Sigmoid colon (tissue), 6 donors: ENCODE measurements at regions not wholly inside any gene's neighbourhood (a gene's known extent, or its start where the extent isn't known, plus 50 kb on each side); places are given as distances from the start of the nearest gene placed in this dataset.

ENCODE experiments used
- DNase-seq: peaks from one replicate; pipeline ENCODE4 v3.0.0-alpha.2; 2019
- H3K27ac ChIP-seq, 4 donors: fragments of 200-600 bp; sonication (generic); one replicate each; pipeline ENCODE4 v1.5.1; 2016 to 2019; ENCODE audit warnings: mild to moderate bottlenecking in 1 of 4
- H3K27me3 ChIP-seq, 3 donors: fragments of 200-600 bp; sonication (generic); one replicate each; pipeline ENCODE4 v1.5.1; 2019; ENCODE audit warnings: mild to moderate bottlenecking in 1 of 3
- H3K36me3 ChIP-seq, 4 donors: fragments of 200-600 bp; sonication (generic); one replicate each; pipeline ENCODE4 v1.5.1; 2016 to 2019
- H3K4me1 ChIP-seq, 4 donors: fragments of 200-600 bp; sonication (generic); one replicate each; pipeline ENCODE4 v1.5.1; 2017 to 2019
- H3K4me3 ChIP-seq, 4 donors: fragments of 200-600 bp; sonication (generic); one replicate each; pipeline ENCODE4 v1.5.1; 2017 to 2019; ENCODE audit warnings: mild to moderate bottlenecking in 2 of 4, moderate library complexity in 1 of 4
- H3K9me3 ChIP-seq, 4 donors: fragments of 200-600 bp in 3 of 4; sonication (generic) in 3 of 4; one replicate each; pipeline versions ENCODE4 v1.5.1 to v1.6.1; 2013 to 2019
- EP300 ChIP-seq, 4 donors: sonication (generic); formaldehyde crosslinking; IDR thresholded peaks; one replicate each; pipeline ENCODE4 v1.6.1; 2017; ENCODE audit warnings: antibody characterized with exemption in 4 of 4
- POLR2A ChIP-seq, 2 donors: fragments of 450-650 bp; IDR thresholded peaks; one replicate each; pipeline ENCODE4 v1.6.1; 2016; ENCODE audit warnings: antibody characterized with exemption in 2 of 2, mild to moderate bottlenecking in 2 of 2, moderate library complexity in 2 of 2
- POLR2AphosphoS5 ChIP-seq, 4 donors: sonication (generic); formaldehyde crosslinking; IDR thresholded peaks; one replicate each; pipeline ENCODE4 v1.6.1; 2017; ENCODE audit warnings: antibody characterized with exemption in 4 of 4
- WGBS, 2 donors: extraction: QIAGEN DNeasy Blood & Tissue Kit; methylation state at CpG; one replicate each; pipeline ENCODE4 v1.1.7; 2013; 5-methylcytosine and 5-hydroxymethylcytosine counted together
- intact Hi-C: fragments of 100-400 bp; cut with DNase I; formaldehyde crosslinking; loops from one replicate; pipeline ENCODE4 v1.15.1; 2023
- TF ChIP-seq, protein P1 (sequence below), 4 experiments: fragments of 450-650 bp in 3 of 4; fragments of 200-600 bp in 1 of 4; IDR thresholded peaks; one replicate each; pipeline ENCODE4 v1.5.1; 2016 to 2019; ENCODE audit warnings: antibody characterized with exemption in 4 of 4, mild to moderate bottlenecking in 3 of 4, moderate library complexity in 2 of 4
- donor health status: healthy with polysubstance abuse.
- donor health status: healthy.

DNA sequence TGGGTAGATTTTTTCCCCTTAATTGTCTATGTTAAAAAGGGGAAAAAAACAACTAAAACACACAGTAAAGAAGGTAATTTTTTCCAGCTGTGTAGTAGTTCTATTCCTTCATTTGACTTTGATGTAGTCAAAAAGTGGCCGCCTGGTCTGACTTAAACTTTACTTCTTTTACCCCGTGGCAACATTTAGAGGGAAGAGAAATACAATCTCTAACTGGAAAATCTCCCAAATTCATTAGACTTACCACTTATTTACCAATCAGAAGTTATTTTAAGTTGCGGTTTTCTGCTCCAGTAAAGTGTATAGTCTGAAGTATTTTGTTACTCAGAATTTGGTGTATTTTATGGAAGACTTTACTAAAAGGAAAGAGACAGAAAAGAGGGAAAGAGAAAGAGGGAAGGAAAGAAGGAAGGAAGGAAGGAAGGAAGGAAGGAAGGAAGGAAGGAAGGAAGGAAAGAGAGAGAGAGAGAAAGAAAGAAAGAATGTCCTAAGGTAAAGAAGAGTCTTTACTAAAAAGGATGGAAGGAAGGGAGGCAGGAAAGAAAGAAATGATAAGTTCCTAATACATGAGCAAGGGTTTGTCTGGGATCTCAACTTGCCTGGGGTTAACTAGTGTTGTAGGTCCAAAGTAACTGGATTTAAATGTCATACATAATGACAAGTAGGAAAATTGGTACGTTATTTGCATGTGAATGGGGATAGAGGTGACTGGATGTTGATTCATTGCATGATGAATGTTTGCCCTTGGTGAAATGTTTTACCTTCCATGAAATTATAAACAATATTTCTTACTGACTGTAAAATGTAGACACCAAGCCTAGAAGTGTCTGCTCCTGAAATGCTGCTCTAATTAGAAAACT, 135.1 kb downstream of the SAMD5 start:
- DNase-seq = no peak
- Histone ChIP-seq H3K36me3 (no peaks in the 10 kb centered on the region), H3K27ac (no peak overlapping the region), H3K27me3 (no peaks in the 10 kb centered on the region), H3K4me3 (no peak overlapping the region), H3K9me3 (no peaks in the 10 kb centered on the region), H3K4me1 (no peaks in the 10 kb centered on the region)
- 78 to 85% methylated on average over 4 of the region's 4 CpGs for WGBS, 2 donors
- intact Hi-C loops = no loop called here
- TF ChIP-seq, protein P1, sequence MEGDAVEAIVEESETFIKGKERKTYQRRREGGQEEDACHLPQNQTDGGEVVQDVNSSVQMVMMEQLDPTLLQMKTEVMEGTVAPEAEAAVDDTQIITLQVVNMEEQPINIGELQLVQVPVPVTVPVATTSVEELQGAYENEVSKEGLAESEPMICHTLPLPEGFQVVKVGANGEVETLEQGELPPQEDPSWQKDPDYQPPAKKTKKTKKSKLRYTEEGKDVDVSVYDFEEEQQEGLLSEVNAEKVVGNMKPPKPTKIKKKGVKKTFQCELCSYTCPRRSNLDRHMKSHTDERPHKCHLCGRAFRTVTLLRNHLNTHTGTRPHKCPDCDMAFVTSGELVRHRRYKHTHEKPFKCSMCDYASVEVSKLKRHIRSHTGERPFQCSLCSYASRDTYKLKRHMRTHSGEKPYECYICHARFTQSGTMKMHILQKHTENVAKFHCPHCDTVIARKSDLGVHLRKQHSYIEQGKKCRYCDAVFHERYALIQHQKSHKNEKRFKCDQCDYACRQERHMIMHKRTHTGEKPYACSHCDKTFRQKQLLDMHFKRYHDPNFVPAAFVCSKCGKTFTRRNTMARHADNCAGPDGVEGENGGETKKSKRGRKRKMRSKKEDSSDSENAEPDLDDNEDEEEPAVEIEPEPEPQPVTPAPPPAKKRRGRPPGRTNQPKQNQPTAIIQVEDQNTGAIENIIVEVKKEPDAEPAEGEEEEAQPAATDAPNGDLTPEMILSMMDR (IDR thresholded peaks at IDR 0.05) = no peak
- no peak for TF ChIP-seq POLR2A (IDR thresholded peaks at IDR 0.05)
- TF ChIP-seq EP300 (IDR thresholded peaks at IDR 0.05) = no peak
- TF ChIP-seq POLR2AphosphoS5 (IDR thresholded peaks at IDR 0.05) = no peak

DNA sequence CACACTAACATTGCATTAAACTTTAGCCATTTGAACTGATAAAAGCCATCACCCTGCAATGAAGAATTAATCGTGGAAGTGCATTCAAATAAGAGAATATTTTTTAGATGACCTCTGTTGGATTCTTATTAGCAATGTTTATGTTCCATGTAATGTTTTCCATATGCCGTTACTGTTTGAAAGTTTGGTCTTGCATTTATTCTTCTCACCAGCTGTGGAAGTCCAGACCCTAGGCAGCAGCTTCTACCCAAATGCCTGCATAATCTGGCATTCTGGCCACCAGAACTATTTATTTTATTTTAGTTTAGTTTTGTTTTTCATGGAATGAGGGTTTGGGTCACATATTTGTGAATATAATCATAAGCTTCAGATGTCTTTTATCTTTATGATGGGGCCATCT, 140.4 kb downstream of the SAMD5 start:
- Histone ChIP-seq H3K36me3 (no peaks in the 10 kb centered on the region), H3K9me3 (no peaks in the 10 kb centered on the region), H3K27me3 (no peaks in the 10 kb centered on the region), H3K4me3 (no peak overlapping the region), H3K4me1 (no peaks in the 10 kb centered on the region), H3K27ac (no peak overlapping the region)
- intact Hi-C loops = no loop called here
- 76 to 82% methylated on average over 2 of the region's 2 CpGs for WGBS, 2 donors
- no peak for DNase-seq
- TF ChIP-seq POLR2A (IDR thresholded peaks at IDR 0.05) (no peak), EP300 (IDR thresholded peaks at IDR 0.05) (no peak), POLR2AphosphoS5 (IDR thresholded peaks at IDR 0.05) (no peak)
- TF ChIP-seq, protein P1 (IDR thresholded peaks at IDR 0.05) = no peak

DNA sequence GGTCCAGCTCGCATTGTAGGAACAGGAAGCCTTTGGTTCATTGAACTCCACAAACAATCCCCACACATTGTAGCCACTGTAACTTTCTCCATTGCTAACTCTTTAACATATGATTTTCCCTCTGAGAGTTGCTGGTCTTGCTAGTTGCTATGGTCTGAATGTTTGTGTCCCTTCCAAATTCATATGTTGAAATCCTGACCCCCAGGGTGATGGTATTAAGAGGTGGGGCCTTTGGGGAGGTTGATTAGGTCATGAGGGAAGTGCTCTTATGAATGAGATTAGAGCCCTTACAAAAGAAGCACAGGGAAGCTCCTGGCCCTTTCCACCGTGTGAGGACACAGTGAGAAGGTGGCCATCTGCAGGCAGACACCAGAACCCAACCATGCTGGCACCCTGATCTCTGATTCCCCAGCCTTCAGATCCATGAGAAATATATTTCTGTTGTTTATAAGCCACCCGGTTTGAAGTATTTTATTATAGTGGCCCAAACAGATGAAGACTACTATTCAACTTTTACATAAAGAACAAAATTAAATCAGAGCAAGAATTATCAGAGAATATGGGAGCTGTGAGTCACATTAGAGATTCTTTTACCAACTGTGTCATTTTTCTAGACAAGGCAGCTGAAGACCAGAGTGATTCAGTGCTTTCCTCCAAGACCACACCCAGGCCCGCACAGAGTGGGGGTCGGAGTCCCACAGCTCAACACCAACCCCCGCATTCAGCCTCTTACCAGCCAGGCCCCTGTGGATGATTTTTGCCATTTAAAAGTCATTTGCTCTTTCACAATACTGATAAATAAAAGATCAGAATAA, 143.0 kb downstream of the SAMD5 start:
- H3K36me3 ChIP-seq = no peaks in the 10 kb centered on the region
- intact Hi-C loops = no loop called here
- TF ChIP-seq, protein P1 (IDR thresholded peaks at IDR 0.05) = no peak
- TF ChIP-seq POLR2A (IDR thresholded peaks at IDR 0.05) (no peak), EP300 (IDR thresholded peaks at IDR 0.05) (no peak), POLR2AphosphoS5 (IDR thresholded peaks at IDR 0.05) (no peak)
- no peak for DNase-seq
- 53 to 68% methylated on average over 6 of the region's 6 CpGs for WGBS, 2 donors
- no peaks in the 10 kb centered on the region for H3K9me3 ChIP-seq
- H3K4me1 ChIP-seq = no peaks in the 10 kb centered on the region
- peak overlapping the region in 1 of 4 donors; percentile 13 for H3K27ac ChIP-seq
- no peaks in the 10 kb centered on the region for H3K27me3 ChIP-seq
- H3K4me3 ChIP-seq = no peak overlapping the region

DNA sequence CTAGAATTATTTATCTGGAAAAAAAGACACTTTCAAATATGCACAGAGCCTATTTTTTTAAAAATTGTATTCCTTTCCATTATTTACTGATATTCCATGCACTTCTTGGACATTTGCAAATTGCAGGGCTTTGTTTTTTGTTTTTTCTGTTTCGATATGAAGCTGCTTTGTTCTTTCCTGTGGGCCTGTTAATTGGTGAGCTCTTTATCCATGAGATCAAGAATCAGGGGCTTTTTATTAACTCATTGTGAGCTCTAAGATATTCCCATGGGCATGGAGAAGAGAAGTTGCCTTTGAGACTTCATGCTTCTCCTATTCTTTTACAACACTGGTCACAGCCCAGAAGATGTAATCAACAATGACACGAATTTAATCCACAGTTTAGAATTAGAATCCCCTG, 145.1 kb downstream of the SAMD5 start:
- DNase-seq = no peak
- WGBS, 2 donors = 72 to 86% methylated on average over 2 of the region's 2 CpGs
- no peak for TF ChIP-seq POLR2A (IDR thresholded peaks at IDR 0.05)
- TF ChIP-seq POLR2AphosphoS5 (IDR thresholded peaks at IDR 0.05) = no peak
- intact Hi-C loops = no loop called here
- no peak overlapping the region for H3K27ac ChIP-seq
- H3K27me3 ChIP-seq = no peaks in the 10 kb centered on the region
- no peaks in the 10 kb centered on the region for H3K36me3 ChIP-seq
- no peak overlapping the region for H3K4me3 ChIP-seq
- no peaks in the 10 kb centered on the region for H3K4me1 ChIP-seq
- H3K9me3 ChIP-seq = no peaks in the 10 kb centered on the region
